ENCODE measurements at regions not wholly inside any gene's neighbourhood (a gene's known extent, or its start where the extent isn't known, plus 50 kb on each side); places are given as distances from the start of the nearest gene placed in this dataset.

DNA sequence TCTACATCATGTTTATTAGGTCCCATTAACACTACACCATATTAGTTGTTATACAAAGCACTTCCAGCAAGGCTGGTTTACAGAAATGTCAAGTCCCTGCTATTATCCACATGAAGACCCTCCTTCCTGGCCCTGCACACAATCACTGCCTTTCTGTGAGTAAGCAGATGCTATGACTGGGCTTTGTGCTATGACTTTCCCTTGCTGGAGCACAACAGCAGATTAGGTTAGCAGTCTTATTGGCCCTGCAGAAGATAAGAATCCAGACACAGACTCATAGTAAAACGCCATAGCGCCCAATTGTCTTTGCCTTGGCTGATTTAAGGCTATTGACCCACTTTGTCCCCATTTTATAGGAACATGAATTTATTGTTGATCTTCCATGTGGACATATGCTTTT lies 228.9 kb upstream of the ACTBL2 start:
- H3K27ac Mint-ChIP-seq (ENCODE audit: unreplicated experiment), result no peak overlapping the region
- H3K36me3 Mint-ChIP-seq (ENCODE audit: unreplicated experiment), result peaks cover 5% of the 10 kb centered on the region
- no peak overlapping the region for H3K4me3 Mint-ChIP-seq (ENCODE audit: unreplicated experiment)
- no peak for DNase-seq
- H3K4me1 Mint-ChIP-seq (ENCODE audit: low read depth, unreplicated experiment), result no peaks in the 10 kb centered on the region
- H3K9me3 Mint-ChIP-seq (ENCODE audit: unreplicated experiment), result no peaks in the 10 kb centered on the region
- H3K27me3 Mint-ChIP-seq (ENCODE audit: unreplicated experiment), result no peaks in the 10 kb centered on the region
- TF ChIP-seq, protein P1, sequence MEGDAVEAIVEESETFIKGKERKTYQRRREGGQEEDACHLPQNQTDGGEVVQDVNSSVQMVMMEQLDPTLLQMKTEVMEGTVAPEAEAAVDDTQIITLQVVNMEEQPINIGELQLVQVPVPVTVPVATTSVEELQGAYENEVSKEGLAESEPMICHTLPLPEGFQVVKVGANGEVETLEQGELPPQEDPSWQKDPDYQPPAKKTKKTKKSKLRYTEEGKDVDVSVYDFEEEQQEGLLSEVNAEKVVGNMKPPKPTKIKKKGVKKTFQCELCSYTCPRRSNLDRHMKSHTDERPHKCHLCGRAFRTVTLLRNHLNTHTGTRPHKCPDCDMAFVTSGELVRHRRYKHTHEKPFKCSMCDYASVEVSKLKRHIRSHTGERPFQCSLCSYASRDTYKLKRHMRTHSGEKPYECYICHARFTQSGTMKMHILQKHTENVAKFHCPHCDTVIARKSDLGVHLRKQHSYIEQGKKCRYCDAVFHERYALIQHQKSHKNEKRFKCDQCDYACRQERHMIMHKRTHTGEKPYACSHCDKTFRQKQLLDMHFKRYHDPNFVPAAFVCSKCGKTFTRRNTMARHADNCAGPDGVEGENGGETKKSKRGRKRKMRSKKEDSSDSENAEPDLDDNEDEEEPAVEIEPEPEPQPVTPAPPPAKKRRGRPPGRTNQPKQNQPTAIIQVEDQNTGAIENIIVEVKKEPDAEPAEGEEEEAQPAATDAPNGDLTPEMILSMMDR (IDR thresholded peaks at IDR 0.05; ENCODE audit: partially characterized antibody, unreplicated experiment), result no peak

- no peaks in the 10 kb centered on the region for H3K27me3 Mint-ChIP-seq (ENCODE audit: unreplicated experiment)
- H3K27ac Mint-ChIP-seq (ENCODE audit: unreplicated experiment), result no peak overlapping the region
- DNase-seq, result no peak
- TF ChIP-seq, protein P1 (IDR thresholded peaks at IDR 0.05; ENCODE audit: partially characterized antibody, unreplicated experiment), result no peak
- H3K36me3 Mint-ChIP-seq (ENCODE audit: unreplicated experiment), result peaks cover 5% of the 10 kb centered on the region
- H3K4me3 Mint-ChIP-seq (ENCODE audit: unreplicated experiment), result no peak overlapping the region
- no peaks in the 10 kb centered on the region for H3K4me1 Mint-ChIP-seq (ENCODE audit: low read depth, unreplicated experiment)
- H3K9me3 Mint-ChIP-seq (ENCODE audit: unreplicated experiment), result no peaks in the 10 kb centered on the region
Observed at GRCh38 chr5:57710126-57710525, 227.5 kb upstream of the ACTBL2 start.

- Mint-ChIP-seq H3K36me3 (ENCODE audit: unreplicated experiment) (no peaks in the 10 kb centered on the region), H3K4me1 (ENCODE audit: low read depth, unreplicated experiment) (no peaks in the 10 kb centered on the region), H3K27me3 (ENCODE audit: unreplicated experiment) (no peaks in the 10 kb centered on the region), H3K4me3 (ENCODE audit: unreplicated experiment) (no peak overlapping the region), H3K27ac (ENCODE audit: unreplicated experiment) (no peak overlapping the region), H3K9me3 (ENCODE audit: unreplicated experiment) (no peaks in the 10 kb centered on the region)
- DNase-seq, result no peak
- TF ChIP-seq, protein P1 (IDR thresholded peaks at IDR 0.05; ENCODE audit: partially characterized antibody, unreplicated experiment), result no peak
Observed at GRCh38 chr5:57705769-57706168, 223.2 kb upstream of the ACTBL2 start.

GRCh38 chr5:57703721-57704120 lies 221.1 kb upstream of the ACTBL2 start:
- TF ChIP-seq, protein P1 (IDR thresholded peaks at IDR 0.05; ENCODE audit: partially characterized antibody, unreplicated experiment), result no peak
- H3K27me3 Mint-ChIP-seq (ENCODE audit: unreplicated experiment), result peaks cover 2% of the 10 kb centered on the region
- no peaks in the 10 kb centered on the region for H3K9me3 Mint-ChIP-seq (ENCODE audit: unreplicated experiment)
- no peaks in the 10 kb centered on the region for H3K36me3 Mint-ChIP-seq (ENCODE audit: unreplicated experiment)
- no peak overlapping the region for H3K27ac Mint-ChIP-seq (ENCODE audit: unreplicated experiment)
- no peaks in the 10 kb centered on the region for H3K4me1 Mint-ChIP-seq (ENCODE audit: low read depth, unreplicated experiment)
- no peak overlapping the region for H3K4me3 Mint-ChIP-seq (ENCODE audit: unreplicated experiment)
- no peak for DNase-seq

DNA sequence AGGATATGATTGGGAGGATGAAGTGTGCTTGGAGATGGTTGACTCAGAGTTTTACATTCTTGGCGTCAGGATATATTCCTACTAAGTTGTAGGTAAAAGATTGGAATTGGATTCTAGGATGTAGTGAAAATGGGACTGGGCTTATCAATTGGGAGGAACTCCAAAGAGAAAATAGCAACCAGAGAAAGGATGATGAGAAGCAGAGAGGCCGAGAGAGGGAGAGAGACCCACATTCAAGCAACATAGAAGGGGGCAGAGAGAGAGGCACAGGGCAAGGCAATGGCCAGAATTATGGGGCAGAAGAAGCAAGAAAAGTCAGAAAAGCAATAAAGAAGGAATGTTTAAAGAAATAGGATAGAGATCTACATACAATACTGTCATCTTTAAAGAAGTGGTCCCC lies 217.9 kb upstream of the ACTBL2 start:
- no peak for DNase-seq
- H3K4me3 Mint-ChIP-seq (ENCODE audit: unreplicated experiment), result no peak overlapping the region
- H3K9me3 Mint-ChIP-seq (ENCODE audit: unreplicated experiment), result no peaks in the 10 kb centered on the region
- H3K27ac Mint-ChIP-seq (ENCODE audit: unreplicated experiment), result no peak overlapping the region
- peaks cover 2% of the 10 kb centered on the region for H3K27me3 Mint-ChIP-seq (ENCODE audit: unreplicated experiment)
- TF ChIP-seq, protein P1 (IDR thresholded peaks at IDR 0.05; ENCODE audit: partially characterized antibody, unreplicated experiment), result no peak
- H3K4me1 Mint-ChIP-seq (ENCODE audit: low read depth, unreplicated experiment), result no peaks in the 10 kb centered on the region
- no peaks in the 10 kb centered on the region for H3K36me3 Mint-ChIP-seq (ENCODE audit: unreplicated experiment)
